DMS79 (cell line): ENCODE measurements at regions not wholly inside any gene's neighbourhood (a gene's known extent, or its start where the extent isn't known, plus 50 kb on each side); places are given as distances from the start of the nearest gene placed in this dataset.

Experiments
- DNase-seq: peaks from one replicate; lab custom pipeline; 2025; lab: John Stamatoyannopoulos, UW

- DNase-seq = no peak
Measured at GRCh38 chr17:70878879-70879278, 709.5 kb downstream of the KCNJ2 start.

GRCh38 chr17:70879401-70879800, 710.1 kb downstream of the KCNJ2 start:
- no peak for DNase-seq

GRCh38 chr17:70881093-70881492, 711.8 kb downstream of the KCNJ2 start:
- no peak for DNase-seq

DNA sequence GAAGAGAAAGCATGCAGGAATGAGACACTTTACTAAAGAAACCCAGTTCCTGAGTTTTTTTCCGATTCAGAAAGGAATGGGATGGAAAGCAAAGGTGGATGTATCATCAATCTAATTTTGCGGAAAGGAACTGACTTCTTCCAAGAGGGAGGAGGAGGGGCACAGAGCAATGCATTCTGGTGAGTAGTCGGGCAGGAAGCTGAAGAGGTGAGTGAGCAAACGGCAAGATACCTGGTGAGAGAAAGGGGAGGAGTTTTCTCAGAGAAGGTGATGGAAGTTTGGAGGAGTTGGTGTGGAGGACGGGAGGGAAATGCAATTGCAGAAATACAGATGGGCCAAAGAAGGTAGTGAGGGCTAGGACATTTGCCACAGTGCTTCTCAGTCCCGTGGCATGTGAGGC, 713.2 kb downstream of the KCNJ2 start:
- DNase-seq = no peak

- DNase-seq = no peak
Measured at GRCh38 chr17:70886648-70887047, 717.3 kb downstream of the KCNJ2 start.

DNA sequence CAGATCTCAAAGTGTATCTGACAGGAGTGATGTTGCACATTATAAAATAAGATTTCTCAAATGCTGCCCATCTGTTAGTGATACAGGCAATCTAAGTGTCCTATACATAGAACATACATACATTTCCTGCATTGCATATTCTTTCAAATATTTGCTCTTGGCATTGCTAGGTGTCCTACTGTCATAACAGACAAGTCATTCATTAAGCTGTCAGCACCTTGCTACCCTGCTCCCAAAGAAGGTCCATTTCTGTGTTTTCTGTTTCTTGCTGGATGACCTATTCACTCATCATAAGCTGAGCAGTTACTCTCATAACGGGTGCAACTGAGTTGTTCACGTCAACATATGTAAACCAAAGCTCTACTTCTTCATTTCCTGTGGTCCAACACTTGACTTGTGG, 719.0 kb downstream of the KCNJ2 start:
- DNase-seq = no peak

- no peak for DNase-seq
Measured at GRCh38 chr17:70891306-70891705, 722.0 kb downstream of the KCNJ2 start.

DNA sequence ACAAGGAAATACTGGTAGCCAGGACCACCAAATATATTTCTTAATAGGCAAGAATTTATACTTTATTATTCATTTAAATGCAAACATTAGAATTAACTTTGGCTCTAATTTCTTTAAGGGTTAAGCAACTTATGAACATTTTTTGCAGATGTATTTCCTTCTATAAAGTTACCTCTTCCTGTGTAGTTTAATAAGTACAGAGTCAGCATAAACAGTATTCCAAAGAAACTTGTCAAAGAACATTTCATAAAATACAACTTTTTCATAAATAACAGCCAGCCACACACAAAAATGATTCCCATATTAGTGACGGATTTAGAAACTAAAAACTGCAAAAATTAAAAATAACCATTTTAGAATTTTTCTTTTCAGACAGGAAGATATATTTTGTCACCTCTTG, 723.2 kb downstream of the KCNJ2 start:
- DNase-seq = no peak

GRCh38 chr17:70896843-70897242, 727.5 kb downstream of the KCNJ2 start:
- no peak for DNase-seq

DNA sequence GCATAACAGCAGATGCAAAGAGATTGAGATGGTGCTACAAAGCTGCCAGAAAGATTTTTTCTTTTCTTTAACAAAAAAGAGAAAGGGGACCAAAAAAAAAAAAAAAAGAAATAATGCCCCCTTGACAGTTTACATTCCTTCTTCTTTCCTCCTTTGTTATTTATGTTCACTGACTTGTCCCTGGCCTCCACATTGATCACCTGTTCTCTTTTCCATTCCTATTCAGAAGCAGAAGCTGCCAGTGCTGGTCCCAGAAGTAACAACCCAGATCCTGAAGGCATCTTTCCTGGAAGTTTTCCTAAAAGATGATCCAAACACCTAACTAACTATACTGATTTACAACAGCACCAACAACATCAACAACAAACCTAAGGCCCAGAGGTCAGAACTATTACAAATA, 728.1 kb downstream of the KCNJ2 start:
- no peak for DNase-seq

DNA sequence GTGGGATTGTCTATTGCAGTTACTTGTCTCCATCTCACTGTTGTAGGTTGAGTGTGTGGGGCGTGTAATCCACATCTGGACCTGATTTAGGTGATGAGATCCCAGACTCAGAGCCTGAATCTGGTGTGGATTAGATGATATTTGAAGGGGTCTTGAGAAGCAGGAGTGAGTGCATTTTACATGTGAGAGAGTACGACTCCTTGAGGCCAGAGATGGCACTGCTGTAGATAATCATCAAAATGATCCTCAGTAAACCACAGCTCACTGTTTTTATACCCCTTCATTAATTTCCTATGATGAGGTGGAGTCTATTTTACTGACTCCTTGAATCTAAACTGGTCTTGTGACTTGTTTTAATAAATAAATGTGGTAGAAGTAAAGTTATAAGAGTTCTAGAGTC, 732.5 kb downstream of the KCNJ2 start:
- no peak for DNase-seq

DNA sequence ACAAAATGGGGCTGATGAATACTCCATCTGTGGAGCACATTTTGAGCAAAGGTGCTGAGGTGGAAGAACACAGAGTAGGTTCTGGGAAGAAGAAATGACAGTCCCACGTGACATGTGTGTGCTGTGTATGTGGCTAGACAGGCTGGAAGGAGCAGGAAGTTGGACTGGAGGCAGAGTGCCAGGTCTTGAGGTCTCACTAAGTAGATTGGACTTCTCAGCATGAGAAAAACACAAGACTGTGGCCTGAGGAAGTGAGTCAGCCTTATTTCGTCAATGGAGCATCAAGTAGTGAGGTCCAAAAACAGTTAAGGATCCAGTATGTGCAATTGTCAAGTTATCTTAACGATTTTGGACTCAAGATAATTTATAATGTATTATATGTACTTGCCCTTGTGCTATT, 736.5 kb downstream of the KCNJ2 start:
- DNase-seq = no peak

DNA sequence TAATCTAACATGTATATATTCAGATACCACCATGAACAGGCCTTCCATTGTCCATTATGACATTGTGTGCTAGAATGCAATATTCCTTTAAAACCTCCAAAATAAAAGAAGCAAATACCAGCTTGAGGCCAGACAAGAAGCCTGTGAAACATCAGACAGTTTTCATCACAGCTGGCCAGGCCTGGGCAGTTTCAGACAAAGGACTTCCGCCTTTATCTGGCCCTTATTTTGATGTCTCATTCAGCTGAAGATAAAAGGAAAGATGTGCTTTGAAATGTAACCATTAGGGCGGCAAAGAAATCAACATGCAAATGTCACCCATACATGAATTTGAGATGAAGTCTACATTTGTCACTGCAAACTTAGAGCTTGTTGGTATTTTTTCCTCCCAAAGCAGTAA, 737.5 kb downstream of the KCNJ2 start:
- DNase-seq = no peak

GRCh38 chr17:70912716-70913485, 743.6 kb downstream of the KCNJ2 start:
- no peak for DNase-seq

- DNase-seq = no peak
Measured at GRCh38 chr17:70916469-70916868, 747.1 kb downstream of the KCNJ2 start.

DNA sequence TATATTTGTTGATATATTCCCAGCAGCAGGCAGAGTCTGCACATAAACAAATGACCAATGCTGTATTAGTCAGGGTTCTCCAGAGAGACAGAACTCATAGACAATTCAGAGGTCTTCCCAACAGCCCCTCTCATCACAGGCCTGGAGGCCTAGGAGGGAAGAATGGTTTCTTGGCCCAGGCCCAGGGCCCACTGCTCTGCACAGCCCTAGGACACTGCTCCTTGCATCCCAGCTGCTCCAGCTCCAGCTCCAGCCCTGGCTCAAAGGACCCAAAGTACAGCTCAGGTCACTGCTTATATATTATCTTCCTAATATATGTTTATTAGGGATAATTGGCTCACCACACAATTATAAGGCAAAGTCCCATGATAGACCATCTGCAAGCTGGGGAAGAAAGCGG, 749.9 kb downstream of the KCNJ2 start:
- no peak for DNase-seq

DNA sequence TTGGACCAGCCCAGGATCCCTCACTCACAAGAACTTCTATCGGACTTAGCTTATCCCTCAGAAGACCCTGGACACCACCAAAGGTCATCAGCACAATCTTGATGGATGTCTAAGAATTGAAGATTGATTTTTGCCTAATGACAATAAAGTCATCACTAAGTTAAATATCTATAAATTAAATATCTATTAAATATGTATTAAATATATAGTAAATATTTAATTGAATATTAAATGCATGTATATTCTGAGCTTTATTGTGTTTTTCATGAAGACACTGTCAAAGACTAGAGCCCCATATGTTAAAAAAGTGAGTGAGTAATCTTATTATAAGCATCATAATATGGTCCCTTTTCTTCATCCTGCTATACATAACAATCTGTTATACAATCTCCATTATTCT, 751.1 kb downstream of the KCNJ2 start:
- DNase-seq = no peak

- no peak for DNase-seq
Measured at GRCh38 chr17:70922268-70922667, 752.9 kb downstream of the KCNJ2 start.

- no peak for DNase-seq
Measured at GRCh38 chr17:70924776-70925175, 755.4 kb downstream of the KCNJ2 start.

DNA sequence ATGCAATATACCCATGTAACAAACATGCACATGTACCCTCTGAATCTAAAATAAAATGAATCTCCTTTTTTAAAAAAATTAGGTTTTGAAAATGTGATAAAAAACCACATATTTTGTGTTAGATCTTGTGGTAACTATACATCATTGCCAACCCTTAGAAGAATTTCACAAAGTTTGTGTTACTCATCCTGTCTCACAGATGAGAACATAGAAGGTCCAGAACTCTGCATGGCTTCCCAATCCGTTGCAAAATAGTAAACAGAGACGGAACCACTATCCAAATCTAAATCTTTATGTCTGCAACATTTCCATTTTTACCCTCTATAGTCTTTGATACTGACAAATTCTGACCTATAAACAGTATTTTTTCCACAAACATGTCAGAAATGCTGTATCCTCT, 759.9 kb downstream of the KCNJ2 start:
- no peak for DNase-seq

DNA sequence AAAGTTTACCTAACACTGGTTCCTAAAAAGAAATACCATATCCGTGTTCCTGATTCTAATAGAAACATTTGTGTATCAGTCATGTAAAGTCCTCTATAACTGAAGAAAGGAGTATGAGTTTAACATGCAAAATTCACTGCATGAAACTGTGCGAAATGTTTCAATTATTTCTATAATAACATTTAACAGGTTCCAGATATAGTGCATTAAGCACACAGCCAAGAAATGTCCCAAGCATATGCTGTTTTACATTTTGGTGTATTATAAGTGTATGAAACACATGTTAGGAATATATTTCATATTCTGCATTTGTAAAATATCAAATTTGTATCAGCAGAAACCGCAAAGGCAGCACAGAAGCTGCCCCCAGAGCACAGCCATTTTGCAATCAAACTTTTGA, 764.9 kb downstream of the KCNJ2 start:
- no peak for DNase-seq

- no peak for DNase-seq
Measured at GRCh38 chr17:70934835-70935234, 765.5 kb downstream of the KCNJ2 start.

DNA sequence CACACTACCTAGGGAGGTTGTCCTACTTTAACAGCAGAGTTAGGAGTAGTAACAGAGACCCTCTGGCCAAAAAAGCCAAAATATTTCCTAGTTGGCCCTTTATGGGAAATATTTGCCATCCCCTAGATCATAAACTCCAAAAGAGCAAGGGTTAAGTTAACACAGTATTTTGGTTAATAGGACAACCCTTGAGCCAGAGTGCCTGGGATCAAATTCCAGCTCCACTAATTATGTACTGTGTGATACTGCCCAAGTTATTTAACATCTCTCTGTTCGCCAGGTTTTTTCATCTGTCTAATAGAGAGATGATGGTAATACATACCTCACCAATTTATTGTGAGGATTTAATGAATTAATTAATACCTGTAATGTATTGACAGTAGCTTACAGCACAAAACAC, 767.4 kb downstream of the KCNJ2 start:
- DNase-seq = no peak

- no peak for DNase-seq
Measured at GRCh38 chr17:70938336-70938735, 769.0 kb downstream of the KCNJ2 start.
